ENCODE measurements at regions not wholly inside any gene's neighbourhood (a gene's known extent, or its start where the extent isn't known, plus 50 kb on each side); places are given as distances from the start of the nearest gene placed in this dataset.

GRCh38 chr10:10295537-10295936 is 722.1 kb upstream of the CELF2 start:
- H3K27ac ChIP-seq (ENCODE audit: low read depth, low read length, poor library complexity, severe bottlenecking) = no peak overlapping the region
- no peaks in the 10 kb centered on the region for H3K79me2 ChIP-seq (ENCODE audit: insufficient read depth, low read length)
- TF ChIP-seq CTCF (IDR thresholded peaks at IDR 0.05; ENCODE audit: low read length) = no peak
- TF ChIP-seq EZH2 (IDR thresholded peaks at IDR 0.05; ENCODE audit: borderline replicate concordance, low read length) = no peak
- no peak overlapping the region for H3K4me2 ChIP-seq (ENCODE audit: low read length)
- no peaks in the 10 kb centered on the region for H3K27me3 ChIP-seq (ENCODE audit: insufficient read depth, low read length)
- no peaks in the 10 kb centered on the region for H3K36me3 ChIP-seq (ENCODE audit: insufficient read depth, low read length)
- no peak overlapping the region for H3K4me3 ChIP-seq (ENCODE audit: low read depth, low read length, poor library complexity, severe bottlenecking)
- no peaks in the 10 kb centered on the region for H3K9me3 ChIP-seq (ENCODE audit: low read length)
- H2AFZ ChIP-seq (ENCODE audit: low read length) = no peak overlapping the region
- no peaks in the 10 kb centered on the region for H3K9me2 ChIP-seq (ENCODE audit: low read depth, low read length)
- H4K20me1 ChIP-seq (ENCODE audit: insufficient read depth, low read length) = no peaks in the 10 kb centered on the region
- no peaks in the 10 kb centered on the region for H3K4me1 ChIP-seq (ENCODE audit: insufficient read depth, low read length, severe bottlenecking)
- no peak overlapping the region for H3K9ac ChIP-seq (ENCODE audit: low read length)
- H3F3A ChIP-seq (ENCODE audit: insufficient read depth, low read length) = no peaks in the 10 kb centered on the region

GRCh38 chr10:10302689-10303088 is 715.0 kb upstream of the CELF2 start:
- Histone ChIP-seq H3K4me3 (ENCODE audit: low read depth, low read length, poor library complexity, severe bottlenecking) (no peak overlapping the region), H3K9me2 (ENCODE audit: low read depth, low read length) (no peaks in the 10 kb centered on the region), H4K20me1 (ENCODE audit: insufficient read depth, low read length) (no peaks in the 10 kb centered on the region), H3K4me2 (ENCODE audit: low read length) (no peak overlapping the region), H3K27ac (ENCODE audit: low read depth, low read length, poor library complexity, severe bottlenecking) (no peak overlapping the region), H3K27me3 (ENCODE audit: insufficient read depth, low read length) (no peaks in the 10 kb centered on the region), H3F3A (ENCODE audit: insufficient read depth, low read length) (no peaks in the 10 kb centered on the region), H3K79me2 (ENCODE audit: insufficient read depth, low read length) (no peaks in the 10 kb centered on the region), H3K9ac (ENCODE audit: low read length) (no peak overlapping the region), H3K9me3 (ENCODE audit: low read length) (no peaks in the 10 kb centered on the region), H2AFZ (ENCODE audit: low read length) (no peak overlapping the region), H3K36me3 (ENCODE audit: insufficient read depth, low read length) (no peaks in the 10 kb centered on the region), H3K4me1 (ENCODE audit: insufficient read depth, low read length, severe bottlenecking) (no peaks in the 10 kb centered on the region)
- no peak for TF ChIP-seq CTCF (IDR thresholded peaks at IDR 0.05; ENCODE audit: low read length)
- no peak for TF ChIP-seq EZH2 (IDR thresholded peaks at IDR 0.05; ENCODE audit: borderline replicate concordance, low read length)

- Histone ChIP-seq H3K4me2 (ENCODE audit: low read length) (no peak overlapping the region), H3K9ac (ENCODE audit: low read length) (no peak overlapping the region), H3K4me3 (ENCODE audit: low read depth, low read length, poor library complexity, severe bottlenecking) (no peak overlapping the region), H3K4me1 (ENCODE audit: insufficient read depth, low read length, severe bottlenecking) (no peaks in the 10 kb centered on the region), H3F3A (ENCODE audit: insufficient read depth, low read length) (no peaks in the 10 kb centered on the region), H3K9me2 (ENCODE audit: low read depth, low read length) (no peaks in the 10 kb centered on the region), H3K36me3 (ENCODE audit: insufficient read depth, low read length) (no peaks in the 10 kb centered on the region), H4K20me1 (ENCODE audit: insufficient read depth, low read length) (no peaks in the 10 kb centered on the region), H3K27ac (ENCODE audit: low read depth, low read length, poor library complexity, severe bottlenecking) (no peak overlapping the region), H3K9me3 (ENCODE audit: low read length) (no peaks in the 10 kb centered on the region), H3K79me2 (ENCODE audit: insufficient read depth, low read length) (no peaks in the 10 kb centered on the region), H2AFZ (ENCODE audit: low read length) (no peak overlapping the region), H3K27me3 (ENCODE audit: insufficient read depth, low read length) (no peaks in the 10 kb centered on the region)
- TF ChIP-seq EZH2 (IDR thresholded peaks at IDR 0.05; ENCODE audit: borderline replicate concordance, low read length) = no peak
- no peak for TF ChIP-seq CTCF (IDR thresholded peaks at IDR 0.05; ENCODE audit: low read length)
Observed at GRCh38 chr10:10307036-10307435, 710.6 kb upstream of the CELF2 start.
